Keratinocyte (primary cell): ENCODE measurements at regions not wholly inside any gene's neighbourhood (a gene's known extent, or its start where the extent isn't known, plus 50 kb on each side); places are given as distances from the start of the nearest gene placed in this dataset.
A peak's percentile ranks its signal among the peaks of the same experiment; 100 is the strongest.

Experiments
- DNase-seq: peaks from one replicate; pipeline ENCODE4 v3.0.0-alpha.2; 2011; ENCODE audit warnings: low read depth, missing footprints, low spot score
- FAIRE-seq: peaks from 2 replicates; lab custom pipeline; 2011; peaks lifted over from hg19 to GRCh38; lab: Jason Lieb, UNC
- H2AFZ ChIP-seq: 2 replicates; pipeline ENCODE4 v1.6.0; 2012; ENCODE audit warnings: low read length, control low read depth, inconsistent platforms; ENCODE audit not compliant: control insufficient read depth
- H3K27ac ChIP-seq: 2 replicates; pipeline ENCODE4 v1.5.1; 2011; ENCODE audit warnings: low read length; ENCODE audit not compliant: control insufficient read depth, insufficient read depth
- H3K27me3 ChIP-seq: 3 replicates; pipeline ENCODE4 v1.6.0; 2011; ENCODE audit warnings: low read length; ENCODE audit not compliant: control insufficient read depth, insufficient read depth; ENCODE audit errors: extremely low read depth
- H3K36me3 ChIP-seq, 2 experiments: 2 replicates in 1 of 2; 3 replicates in 1 of 2; pipeline ENCODE4 v1.5.1; 2011; ENCODE audit warnings: low read length in 2 of 2, mild to moderate bottlenecking in 1 of 2; ENCODE audit not compliant: control insufficient read depth in 2 of 2, insufficient read depth in 2 of 2; ENCODE audit errors: extremely low read depth in 1 of 2
- H3K4me1 ChIP-seq: 3 replicates; pipeline ENCODE4 v1.5.1; 2011; ENCODE audit warnings: low read length; ENCODE audit not compliant: control insufficient read depth, insufficient read depth; ENCODE audit errors: extremely low read depth
- H3K4me2 ChIP-seq: 3 replicates; pipeline ENCODE4 v1.6.0; 2011; ENCODE audit warnings: low read depth, low read length; ENCODE audit not compliant: control insufficient read depth, insufficient read depth; ENCODE audit errors: extremely low read depth
- H3K4me3 ChIP-seq, 3 experiments: fragments of 200-600 bp in 1 of 3; sonication (generic) in 1 of 3; 2 replicates in 2 of 3; 3 replicates in 1 of 3; pipeline ENCODE4 v1.5.1; 2011 to 2016; ENCODE audit warnings: low read length in 3 of 3, mild to moderate bottlenecking in 3 of 3, control low read depth in 2 of 3, inconsistent platforms in 1 of 3, low read depth in 1 of 3, mixed read lengths in 1 of 3, mixed run types in 1 of 3, moderate library complexity in 1 of 3; ENCODE audit not compliant: control insufficient read depth in 2 of 3, insufficient read depth in 2 of 3; ENCODE audit errors: extremely low read depth in 1 of 3
- H3K79me2 ChIP-seq: 2 replicates; pipeline ENCODE4 v1.6.0; 2012; ENCODE audit warnings: low read length; ENCODE audit not compliant: control insufficient read depth, insufficient read depth
- H3K9ac ChIP-seq: 3 replicates; pipeline ENCODE4 v1.6.0; 2011; ENCODE audit warnings: low read length; ENCODE audit not compliant: control insufficient read depth, insufficient read depth; ENCODE audit errors: extremely low read depth
- H3K9me1 ChIP-seq: 3 replicates; pipeline ENCODE4 v1.6.0; 2011; ENCODE audit warnings: low read length; ENCODE audit not compliant: control insufficient read depth, insufficient read depth; ENCODE audit errors: extremely low read depth
- H3K9me3 ChIP-seq: 2 replicates; pipeline ENCODE4 v1.5.1; 2012; ENCODE audit warnings: low read depth, low read length; ENCODE audit not compliant: control insufficient read depth
- H4K20me1 ChIP-seq: 3 replicates; pipeline ENCODE4 v1.6.0; 2011; ENCODE audit warnings: low read length; ENCODE audit not compliant: control insufficient read depth, insufficient read depth; ENCODE audit errors: extremely low read depth
- CTCF ChIP-seq, 3 experiments: IDR thresholded peaks in 1 of 3; conservative IDR thresholded peaks in 1 of 3; optimal IDR thresholded peaks in 1 of 3; 2 replicates in 2 of 3; 3 replicates in 1 of 3; pipeline versions ENCODE3 to v1.5.1; 2011; ENCODE audit warnings: low read length in 3 of 3, mild to moderate bottlenecking in 3 of 3, moderate library complexity in 2 of 3, control low read depth in 1 of 3, inconsistent platforms in 1 of 3; ENCODE audit not compliant: insufficient read depth in 2 of 3; ENCODE audit errors: extremely low read depth in 1 of 3
- EZH2 ChIP-seq: IDR thresholded peaks from one replicate; pipeline ENCODE4 v1.6.1; 2012; ENCODE audit warnings: inconsistent platforms, mild to moderate bottlenecking, low read length, moderate library complexity
- dilution Hi-C: fragments of 300-500 bp; cut with MboI; formaldehyde crosslinking; loops from one replicate; pipeline ENCODE4 v1.7.0; 2020; ENCODE audit warnings: low sequenced_read_pairs; ENCODE audit not compliant: extremely low pct_ligation_motif_present

GRCh38 chr6:1099264-1099663 lies 212.6 kb upstream of the FOXQ1 start:
- H3K36me3 ChIP-seq, result no peaks in the 10 kb centered on the region
- no peak overlapping the region for H3K27ac ChIP-seq
- dilution Hi-C loops, result no loop called here

GRCh38 chr6:1096967-1097765 lies 214.7 kb upstream of the FOXQ1 start:
- no peaks in the 10 kb centered on the region for H3K27me3 ChIP-seq
- H3K27ac ChIP-seq, result no peak overlapping the region
- DNase-seq, result no peak
- H3K4me1 ChIP-seq, result peaks cover 11% of the 10 kb centered on the region
- H4K20me1 ChIP-seq, result no peaks in the 10 kb centered on the region
- no peak overlapping the region for H2AFZ ChIP-seq
- H3K4me3 ChIP-seq, result no peak overlapping the region
- no peak for FAIRE-seq
- no peaks in the 10 kb centered on the region for H3K9me3 ChIP-seq
- H3K9ac ChIP-seq, result no peak overlapping the region
- no peaks in the 10 kb centered on the region for H3K36me3 ChIP-seq
- dilution Hi-C loops, result no loop called here
- H3K79me2 ChIP-seq, result no peaks in the 10 kb centered on the region
- no peaks in the 10 kb centered on the region for H3K9me1 ChIP-seq
- no peak overlapping the region for H3K4me2 ChIP-seq
- TF ChIP-seq CTCF (optimal IDR thresholded peaks at IDR 0.05 in 1 of 3, IDR thresholded peaks at IDR 0.05 in 1 of 3, conservative IDR thresholded peaks at IDR 0.05 in 1 of 3; ENCODE audit: extremely low read depth in 1 of 3, insufficient read depth in 2 of 3, low read length in 3 of 3), result no peak
- TF ChIP-seq EZH2, result no peak

More at GRCh38 chr6:1099264-1099663, 212.6 kb upstream of the FOXQ1 start:
- no peaks in the 10 kb centered on the region for H3K27me3 ChIP-seq
- H3K4me3 ChIP-seq, result peak overlapping the region in 1 of 3 experiments; percentile 8
- no peaks in the 10 kb centered on the region for H4K20me1 ChIP-seq
- H3K4me2 ChIP-seq, result peak overlapping the region; percentile 50
- peaks cover 11% of the 10 kb centered on the region for H3K4me1 ChIP-seq
- DNase-seq (no peak), FAIRE-seq (peak; percentile 51)
- H2AFZ ChIP-seq, result peak overlapping the region; percentile 78
- TF ChIP-seq CTCF (optimal IDR thresholded peaks at IDR 0.05 in 1 of 3, IDR thresholded peaks at IDR 0.05 in 1 of 3, conservative IDR thresholded peaks at IDR 0.05 in 1 of 3; ENCODE audit: extremely low read depth in 1 of 3, insufficient read depth in 2 of 3, low read length in 3 of 3) (no peak), EZH2 (no peak)
- H3K9me3 ChIP-seq, result no peaks in the 10 kb centered on the region
- no peaks in the 10 kb centered on the region for H3K79me2 ChIP-seq
- H3K9ac ChIP-seq, result no peak overlapping the region
- no peaks in the 10 kb centered on the region for H3K9me1 ChIP-seq
